ENCODE measurements at regions not wholly inside any gene's neighbourhood (a gene's known extent, or its start where the extent isn't known, plus 50 kb on each side); places are given as distances from the start of the nearest gene placed in this dataset.

- no peaks in the 10 kb centered on the region for H3K27me3 ChIP-seq
- H3K4me3 ChIP-seq, result no peak overlapping the region
- intact Hi-C loops (cut with DNase I; ENCODE audit: low total_unique reads), result no loop called here
- no peak for TF ChIP-seq POLR2A (IDR thresholded peaks at IDR 0.05)
- TF ChIP-seq CTCF (IDR thresholded peaks at IDR 0.05), result no peak
- no peaks in the 10 kb centered on the region for H3K9me3 ChIP-seq
- no peak for DNase-seq
- no peak overlapping the region for H3K27ac ChIP-seq
- no peaks in the 10 kb centered on the region for H3K36me3 ChIP-seq
- no peaks in the 10 kb centered on the region for H3K4me1 ChIP-seq
These were observed 149.6 kb upstream of the GALNT5 start for GRCh38 chr2:157107877-157108276.

GRCh38 chr2:157122776-157123175 lies 134.7 kb upstream of the GALNT5 start:
- intact Hi-C loops (cut with DNase I; ENCODE audit: low total_unique reads), result no loop called here

DNA sequence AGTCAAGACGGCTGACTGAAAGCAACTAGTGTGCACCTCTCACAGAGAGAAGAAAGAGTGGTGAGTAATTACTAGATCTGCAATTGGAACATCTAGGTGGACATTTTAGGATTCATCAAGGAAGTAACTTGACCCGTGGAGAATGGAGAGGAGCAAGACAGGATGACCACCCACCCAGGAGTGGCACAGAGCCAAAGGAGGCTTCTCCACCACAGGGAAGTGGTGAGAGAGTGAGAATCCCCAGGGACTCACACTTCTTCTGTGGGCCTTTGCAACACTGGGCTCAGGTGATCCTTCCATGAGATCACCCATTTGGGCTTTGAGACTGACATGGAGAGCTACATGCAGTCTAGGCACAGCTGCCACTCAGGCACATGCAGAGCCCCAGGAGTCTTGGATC lies 132.8 kb upstream of the GALNT5 start:
- H3K27me3 ChIP-seq, result no peaks in the 10 kb centered on the region
- DNase-seq, result no peak
- no peaks in the 10 kb centered on the region for H3K9me3 ChIP-seq
- intact Hi-C loops (cut with DNase I; ENCODE audit: low total_unique reads), result no loop called here
- TF ChIP-seq CTCF (IDR thresholded peaks at IDR 0.05) (no peak), POLR2A (IDR thresholded peaks at IDR 0.05) (no peak)
- H3K4me3 ChIP-seq, result no peak overlapping the region
- H3K36me3 ChIP-seq, result no peaks in the 10 kb centered on the region
- no peaks in the 10 kb centered on the region for H3K4me1 ChIP-seq
- no peak overlapping the region for H3K27ac ChIP-seq

More at GRCh38 chr2:157122776-157123175, 134.7 kb upstream of the GALNT5 start:
- Histone ChIP-seq H3K27me3 (no peaks in the 10 kb centered on the region), H3K4me1 (no peaks in the 10 kb centered on the region), H3K27ac (no peak overlapping the region), H3K36me3 (no peaks in the 10 kb centered on the region), H3K4me3 (no peak overlapping the region), H3K9me3 (no peaks in the 10 kb centered on the region)
- no peak for DNase-seq
- TF ChIP-seq CTCF (IDR thresholded peaks at IDR 0.05), result no peak
- TF ChIP-seq POLR2A (IDR thresholded peaks at IDR 0.05), result no peak

- Histone ChIP-seq H3K9me3 (no peaks in the 10 kb centered on the region), H3K36me3 (no peaks in the 10 kb centered on the region), H3K27me3 (no peaks in the 10 kb centered on the region), H3K4me1 (no peaks in the 10 kb centered on the region), H3K27ac (no peak overlapping the region), H3K4me3 (no peak overlapping the region)
- no peak for TF ChIP-seq POLR2A (IDR thresholded peaks at IDR 0.05)
- TF ChIP-seq CTCF (IDR thresholded peaks at IDR 0.05), result no peak
- intact Hi-C loops (cut with DNase I; ENCODE audit: low total_unique reads), result no loop called here
- no peak for DNase-seq
These were observed 131.8 kb upstream of the GALNT5 start for GRCh38 chr2:157125685-157126084.

DNA sequence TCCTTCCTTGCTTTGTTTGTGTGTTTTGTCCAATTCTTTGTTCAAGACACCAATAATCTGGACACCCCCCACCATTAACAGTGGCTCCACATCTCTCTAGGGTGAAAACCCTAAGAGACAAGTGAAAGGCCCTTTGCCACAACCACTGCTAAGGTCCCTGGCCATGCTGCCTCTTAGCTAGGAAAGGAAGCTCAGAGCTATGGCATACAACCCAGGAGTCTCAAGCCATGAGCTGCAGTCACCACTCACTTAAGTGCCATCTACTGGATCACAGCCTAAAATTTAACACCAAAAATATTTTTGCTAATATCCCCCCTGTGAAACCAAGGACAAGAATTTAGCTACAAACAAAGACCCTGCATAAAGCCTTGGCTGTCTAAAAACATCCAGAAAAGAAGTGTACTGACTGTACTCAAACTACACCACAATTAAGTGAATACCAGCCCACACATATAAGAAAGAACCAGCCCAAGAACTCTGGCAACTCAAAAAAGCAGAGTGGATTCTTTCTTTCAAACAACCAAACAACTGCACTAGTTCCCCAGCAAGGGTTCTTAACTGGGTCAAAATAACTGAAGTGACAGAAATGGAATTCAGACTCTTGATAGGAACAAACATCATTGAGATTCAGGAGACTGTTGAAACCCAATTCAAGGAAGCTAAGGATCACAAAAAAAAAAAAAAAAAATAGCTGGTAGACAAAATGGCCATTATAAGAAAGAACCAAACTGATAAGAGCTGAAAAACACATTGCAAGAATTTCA lies 130.1 kb upstream of the GALNT5 start:
- no peak for TF ChIP-seq CTCF (IDR thresholded peaks at IDR 0.05)
- TF ChIP-seq POLR2A (IDR thresholded peaks at IDR 0.05), result no peak
- no peaks in the 10 kb centered on the region for H3K27me3 ChIP-seq

More for the DNA sequence above, 130.1 kb upstream of the GALNT5 start:
- Histone ChIP-seq H3K36me3 (no peaks in the 10 kb centered on the region), H3K4me1 (no peaks in the 10 kb centered on the region), H3K9me3 (no peaks in the 10 kb centered on the region), H3K27ac (no peak overlapping the region), H3K4me3 (no peak overlapping the region)
- intact Hi-C loops (cut with DNase I; ENCODE audit: low total_unique reads), result no loop called here
- no peak for DNase-seq

All from uterus (tissue), 3 donors.